ENCODE measurements at regions not wholly inside any gene's neighbourhood (a gene's known extent, or its start where the extent isn't known, plus 50 kb on each side); places are given as distances from the start of the nearest gene placed in this dataset.

DNA sequence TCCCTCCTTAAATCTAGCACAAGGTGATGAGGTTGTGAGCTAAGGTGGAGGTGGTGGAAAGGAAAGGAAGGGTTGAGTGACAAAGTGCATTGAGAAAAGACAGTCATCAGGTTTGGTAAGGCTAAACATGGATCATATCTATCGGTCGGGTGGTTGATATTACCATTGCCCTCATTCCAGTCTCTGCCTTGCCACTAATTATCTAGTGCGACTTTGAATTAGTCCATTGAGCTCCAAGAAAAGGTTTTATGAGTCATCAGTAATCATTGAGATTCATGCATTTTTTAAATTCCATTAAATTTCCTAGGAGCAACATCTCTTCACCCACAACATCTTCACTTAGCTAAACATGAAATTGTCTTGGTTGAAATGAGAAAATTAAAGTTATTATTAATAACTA is 68.9 kb upstream of the FRMD4A start:
- TF ChIP-seq CTCF (IDR thresholded peaks at IDR 0.05 in 8 of 11, conservative IDR thresholded peaks at IDR 0.05 in 3 of 11) (no peak), POLR2A (IDR thresholded peaks at IDR 0.05) (no peak), POLR2AphosphoS5 (IDR thresholded peaks at IDR 0.05) (no peak)
